Cardiac fibroblast (primary cell): ENCODE measurements at regions not wholly inside any gene's neighbourhood (a gene's known extent, or its start where the extent isn't known, plus 50 kb on each side); places are given as distances from the start of the nearest gene placed in this dataset.

Experiments
- DNase-seq, 2 donors: peaks; one replicate each; pipeline versions ENCODE4 v3.0.0 to v3.0.0-alpha.2; 2010; ENCODE audit warnings: low read depth in 2 of 2
- H3K4me3 ChIP-seq, 2 donors: replicated peaks in 1 of 2; 1 replicate in 1 of 2; 2 replicates in 1 of 2; pipeline ENCODE4 v1.5.1; 2011; ENCODE audit warnings: low read depth in 2 of 2, low read length in 2 of 2, mild to moderate bottlenecking in 2 of 2, moderate library complexity in 1 of 2
- TF ChIP-seq, protein P1 (sequence below): IDR thresholded peaks from one replicate; pipeline ENCODE4 v1.5.1; 2011; ENCODE audit warnings: low read depth, mild to moderate bottlenecking, low read length, inconsistent platforms

DNA sequence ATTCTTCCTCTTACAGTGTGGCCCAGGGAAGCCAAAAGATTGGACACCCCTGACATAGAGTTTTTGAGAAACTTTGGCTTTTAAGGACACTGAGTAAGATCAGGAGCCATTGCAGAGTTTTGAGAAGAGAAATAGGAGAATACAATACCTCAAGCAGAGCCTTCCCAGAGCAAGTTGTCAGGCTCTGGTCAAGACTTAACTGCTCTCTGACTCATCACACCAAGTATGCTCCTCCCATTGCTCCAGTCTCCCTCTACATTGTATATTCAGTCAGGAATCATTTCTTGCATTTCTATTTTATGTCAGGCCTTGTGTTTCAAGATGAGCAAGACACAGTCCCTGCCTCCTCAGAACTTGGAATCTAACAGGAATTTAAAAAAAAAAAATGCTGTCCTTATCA, 176.4 kb upstream of the FMR1 start:
- no peak overlapping the region for H3K4me3 ChIP-seq
- no peak for DNase-seq
- TF ChIP-seq, protein P1, sequence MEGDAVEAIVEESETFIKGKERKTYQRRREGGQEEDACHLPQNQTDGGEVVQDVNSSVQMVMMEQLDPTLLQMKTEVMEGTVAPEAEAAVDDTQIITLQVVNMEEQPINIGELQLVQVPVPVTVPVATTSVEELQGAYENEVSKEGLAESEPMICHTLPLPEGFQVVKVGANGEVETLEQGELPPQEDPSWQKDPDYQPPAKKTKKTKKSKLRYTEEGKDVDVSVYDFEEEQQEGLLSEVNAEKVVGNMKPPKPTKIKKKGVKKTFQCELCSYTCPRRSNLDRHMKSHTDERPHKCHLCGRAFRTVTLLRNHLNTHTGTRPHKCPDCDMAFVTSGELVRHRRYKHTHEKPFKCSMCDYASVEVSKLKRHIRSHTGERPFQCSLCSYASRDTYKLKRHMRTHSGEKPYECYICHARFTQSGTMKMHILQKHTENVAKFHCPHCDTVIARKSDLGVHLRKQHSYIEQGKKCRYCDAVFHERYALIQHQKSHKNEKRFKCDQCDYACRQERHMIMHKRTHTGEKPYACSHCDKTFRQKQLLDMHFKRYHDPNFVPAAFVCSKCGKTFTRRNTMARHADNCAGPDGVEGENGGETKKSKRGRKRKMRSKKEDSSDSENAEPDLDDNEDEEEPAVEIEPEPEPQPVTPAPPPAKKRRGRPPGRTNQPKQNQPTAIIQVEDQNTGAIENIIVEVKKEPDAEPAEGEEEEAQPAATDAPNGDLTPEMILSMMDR, result no peak

DNA sequence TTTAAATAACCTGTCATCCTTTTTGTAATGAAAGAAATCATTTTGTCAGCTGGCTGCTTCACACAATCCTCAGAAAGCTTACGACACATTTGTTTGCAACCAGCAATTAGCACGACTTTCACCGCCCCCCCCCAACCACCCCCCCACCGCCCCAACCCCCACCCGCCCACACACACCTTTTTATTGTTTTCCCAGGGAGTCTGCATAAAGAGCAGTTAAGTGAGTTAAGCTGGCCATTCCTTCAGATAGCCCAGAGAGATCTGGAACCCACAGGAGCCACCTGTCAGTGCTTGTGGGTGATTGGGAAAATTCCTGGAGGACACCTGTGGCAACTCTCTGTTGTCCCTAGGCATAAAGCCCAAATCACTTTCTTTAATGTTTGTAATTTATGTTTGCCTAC, 175.7 kb upstream of the FMR1 start:
- no peak for DNase-seq
- H3K4me3 ChIP-seq, result no peak overlapping the region
- TF ChIP-seq, protein P1, result no peak

DNA sequence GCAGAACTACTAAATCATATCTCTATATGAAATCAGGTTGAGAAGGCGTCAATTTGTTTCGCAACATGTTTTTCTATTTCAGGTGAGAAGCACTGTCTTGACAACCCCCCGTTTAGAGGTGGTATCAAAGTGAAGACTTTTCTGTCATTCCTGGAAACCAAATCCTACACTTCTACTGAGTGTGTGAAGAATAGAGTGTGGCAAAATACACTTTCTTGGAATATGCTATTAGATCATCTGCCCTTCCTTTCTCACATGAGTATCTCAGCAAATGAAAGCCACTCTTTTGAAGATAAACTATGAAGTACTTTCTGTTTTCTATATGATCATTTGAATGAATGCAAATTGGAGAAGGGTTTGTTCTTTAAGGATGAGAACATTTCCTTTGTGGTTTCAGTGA, 174.0 kb upstream of the FMR1 start:
- no peak for DNase-seq
- H3K4me3 ChIP-seq, result no peak overlapping the region
- TF ChIP-seq, protein P1, result no peak

DNA sequence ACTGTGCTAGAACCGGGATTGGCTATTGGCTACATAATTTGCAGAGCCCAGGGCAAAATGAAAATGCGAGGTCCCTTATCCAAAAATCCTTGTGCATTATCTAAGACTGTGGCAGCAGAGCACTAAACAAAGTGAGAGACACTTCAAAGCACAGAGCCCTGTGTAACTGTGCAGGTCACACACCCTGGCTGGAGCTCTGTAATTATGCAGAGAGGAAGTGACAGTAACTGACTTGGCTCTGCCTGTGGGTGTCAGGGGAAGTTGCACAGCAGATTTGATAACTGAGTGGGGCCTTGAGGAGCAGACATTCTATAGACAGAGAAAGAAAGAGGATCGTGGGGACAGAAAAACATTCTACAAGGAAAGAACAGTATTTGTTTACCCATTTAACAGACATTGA, 173.5 kb upstream of the FMR1 start:
- DNase-seq, result no peak
- TF ChIP-seq, protein P1, result no peak
- no peak overlapping the region for H3K4me3 ChIP-seq

DNA sequence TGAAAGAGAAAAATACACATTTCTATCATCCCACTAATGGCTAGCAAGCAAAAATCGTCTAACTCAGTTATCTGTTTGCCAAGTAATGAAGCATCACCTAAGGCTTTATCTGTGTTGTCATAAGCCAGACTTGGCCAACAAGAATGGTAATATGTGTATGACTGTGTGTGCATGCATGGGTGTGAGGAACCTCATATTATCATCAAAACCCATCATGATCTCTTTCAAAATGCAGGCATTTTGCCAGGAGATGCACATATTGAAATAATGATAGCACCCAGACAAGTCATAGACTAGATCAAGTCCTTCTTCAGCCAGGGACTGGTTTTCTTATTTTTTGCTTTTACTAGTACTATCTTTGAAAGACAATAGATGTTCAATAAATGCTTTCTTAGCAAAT, 172.5 kb upstream of the FMR1 start:
- DNase-seq, result no peak
- TF ChIP-seq, protein P1, result no peak
- no peak overlapping the region for H3K4me3 ChIP-seq

DNA sequence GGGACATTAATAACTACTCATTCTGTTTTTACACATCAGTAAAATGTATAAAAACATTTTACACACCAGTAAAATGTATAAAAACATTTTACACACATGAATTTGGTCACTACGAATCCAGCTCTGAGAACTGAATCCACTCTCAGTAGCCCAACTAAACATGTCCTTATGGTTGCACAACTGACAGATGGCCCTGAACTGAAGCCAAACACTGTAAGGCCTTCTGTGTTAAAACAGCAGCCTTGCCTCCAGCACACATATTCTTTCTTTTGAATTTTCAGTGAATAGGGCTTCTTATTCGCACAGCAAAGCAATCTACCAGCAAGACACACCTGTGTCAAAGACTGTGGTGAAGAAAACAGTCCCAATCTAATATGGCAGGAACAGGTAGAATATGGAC, 169.9 kb upstream of the FMR1 start:
- no peak overlapping the region for H3K4me3 ChIP-seq
- TF ChIP-seq, protein P1, result no peak
- DNase-seq, result no peak

DNA sequence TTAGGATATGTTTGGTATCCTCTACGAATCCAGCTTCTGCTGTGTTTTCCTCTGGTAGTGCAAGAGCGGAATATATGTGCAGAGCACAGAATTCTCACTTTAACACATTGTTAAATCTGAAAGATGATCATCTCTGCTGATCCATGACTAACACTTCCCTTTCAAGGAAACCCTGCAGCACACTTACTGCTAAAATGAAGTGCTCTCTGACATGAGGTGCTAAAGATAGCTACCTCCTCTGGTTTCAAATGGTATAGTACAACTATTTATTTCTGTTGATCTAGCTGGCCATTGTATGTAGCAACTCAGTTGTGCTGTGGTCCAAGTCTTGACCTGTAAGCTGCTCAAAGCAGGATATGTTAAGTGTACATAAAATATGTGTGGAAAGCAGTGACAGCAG, 162.4 kb upstream of the FMR1 start:
- H3K4me3 ChIP-seq, result no peak overlapping the region
- TF ChIP-seq, protein P1, result no peak
- DNase-seq, result no peak
